H1 (cell line): ENCODE measurements at regions not wholly inside any gene's neighbourhood (a gene's known extent, or its start where the extent isn't known, plus 50 kb on each side); places are given as distances from the start of the nearest gene placed in this dataset.

ENCODE experiments used
- CHD7 ChIP-seq: fragments of 300-600 bp; sonication (generic); IDR thresholded peaks from 2 replicates; pipeline ENCODE4 v1.7.1; 2012; ENCODE audit warnings: low read length, moderate library complexity, mild to moderate bottlenecking, inconsistent platforms; ENCODE audit not compliant: insufficient replicate concordance
- CTCF ChIP-seq, 3 experiments: IDR thresholded peaks; 1 replicate in 2 of 3; 2 replicates in 1 of 3; pipeline versions ENCODE4 v1.5.1 to v1.6.1; 2011; ENCODE audit warnings: low read length in 3 of 3, mild to moderate bottlenecking in 3 of 3, inconsistent platforms in 2 of 3, low read depth in 1 of 3, moderate library complexity in 1 of 3; ENCODE audit not compliant: insufficient read depth in 1 of 3; ENCODE audit errors: control extremely low read depth in 1 of 3
- EGR1 ChIP-seq: IDR thresholded peaks from 2 replicates; pipeline ENCODE4 v1.6.1; 2011; ENCODE audit warnings: low read depth, low read length, borderline replicate concordance
- HDAC2 ChIP-seq, 2 experiments: fragments of 300-600 bp in 1 of 2; sonication (generic) in 1 of 2; IDR thresholded peaks; 2 replicates each; pipeline ENCODE4 v1.6.1; 2011 to 2012; ENCODE audit warnings: low read depth in 2 of 2, low read length in 2 of 2, mild to moderate bottlenecking in 2 of 2, moderate library complexity in 2 of 2, borderline replicate concordance in 1 of 2, inconsistent platforms in 1 of 2
- KDM4A ChIP-seq: IDR thresholded peaks from one replicate; pipeline ENCODE4 v1.7.1; 2012; ENCODE audit warnings: low read depth, mild to moderate bottlenecking, moderate library complexity, low read length, inconsistent platforms; ENCODE audit not compliant: severe bottlenecking
- MAFK ChIP-seq: IDR thresholded peaks from 2 replicates; pipeline ENCODE4 v1.6.1; 2012; ENCODE audit warnings: low read depth, mild to moderate bottlenecking, improper control_type of control experiment, low read length
- POLR2A ChIP-seq, 2 experiments: IDR thresholded peaks; 1 replicate in 1 of 2; 2 replicates in 1 of 2; pipeline ENCODE4 v1.6.1; 2011; ENCODE audit warnings: low read depth in 2 of 2, low read length in 2 of 2, mild to moderate bottlenecking in 2 of 2; ENCODE audit errors: control extremely low read depth in 1 of 2
- SUZ12 ChIP-seq: fragments of 200-600 bp; sonication (generic); IDR thresholded peaks from 2 replicates; pipeline ENCODE4 v1.6.1; 2012; ENCODE audit warnings: mild to moderate bottlenecking, inconsistent platforms, low read length, moderate library complexity, mixed read lengths
- TCF12 ChIP-seq: IDR thresholded peaks from 2 replicates; pipeline ENCODE4 v1.6.1; 2011; ENCODE audit warnings: low read depth, mild to moderate bottlenecking, low read length
- YY1 ChIP-seq: IDR thresholded peaks from 2 replicates; pipeline ENCODE4 v1.6.1; 2011; ENCODE audit warnings: low read depth, mild to moderate bottlenecking, low read length

DNA sequence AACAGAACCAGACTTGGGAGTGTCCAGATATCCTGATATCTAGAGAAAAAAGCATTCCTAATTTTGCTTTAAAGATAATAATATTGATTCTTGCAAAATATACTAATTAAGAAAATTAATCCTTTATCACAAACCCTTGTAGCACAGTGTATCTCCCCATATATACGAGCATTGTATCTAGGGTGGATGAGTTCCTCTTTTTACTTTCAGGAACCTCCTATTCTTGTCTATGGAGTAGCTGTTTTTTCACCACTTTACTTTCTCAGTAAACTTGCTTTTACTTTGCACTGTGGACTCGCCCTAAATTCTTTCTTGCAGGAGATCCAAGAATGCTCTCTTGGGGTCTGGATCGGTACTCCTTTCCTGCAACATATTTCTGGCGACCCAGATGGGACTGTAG lies 103.9 kb downstream of the GLUD2 start (continued):
- TF ChIP-seq CHD7 (no peak), SUZ12 (no peak), POLR2A (IDR thresholded peaks at IDR 0.05; ENCODE audit: control extremely low read depth in 1 of 2, low read depth in 2 of 2, low read length in 2 of 2) (no peak), MAFK (no peak), EGR1 (no peak), YY1 (no peak), HDAC2 (IDR thresholded peaks at IDR 0.05; ENCODE audit: borderline replicate concordance in 1 of 2, low read depth in 2 of 2, low read length in 2 of 2) (no peak), CTCF (IDR thresholded peaks at IDR 0.05; ENCODE audit: control extremely low read depth in 1 of 3, insufficient read depth in 1 of 3, low read depth in 1 of 3, low read length in 3 of 3) (no peak), TCF12 (no peak), KDM4A (no peak)
